OCI-LY7 (cell line): ENCODE measurements at regions not wholly inside any gene's neighbourhood (a gene's known extent, or its start where the extent isn't known, plus 50 kb on each side); places are given as distances from the start of the nearest gene placed in this dataset.

Source experiments
- BruUV-seq: library from RNA; stranded (reverse); fragments of 400-500 nt; replicated peaks from 2 replicates; lab custom pipeline; 2021; lab: Mats Ljungman, UMichigan
- CTCF ChIA-PET: fragments of 300-600 bp; sonication (Branson Sonifier 250); formaldehyde crosslinking; loops from one replicate; lab custom pipeline; 2022; ENCODE audit warnings: antibody characterized with exemption; ENCODE audit not compliant: unreplicated experiment; lab: Charles Lee
- POLR2A ChIA-PET: fragments of 300-600 bp; sonication (Branson Sonifier 250); formaldehyde crosslinking; loops from one replicate; lab custom pipeline; 2022; ENCODE audit warnings: antibody characterized with exemption; lab: Charles Lee
- DNase-seq: peaks from one replicate; pipeline ENCODE4 v3.0.0-alpha.2; 2015; ENCODE audit warnings: low spot score
- H2AFZ ChIP-seq: fragments of 200-600 bp; sonication (generic), shearing (Covaris generic); 2 replicates; pipeline ENCODE4 v1.6.1; 2014; ENCODE audit warnings: mild to moderate bottlenecking, antibody characterized with exemption, low read length, moderate library complexity
- H3K27ac ChIP-seq: fragments of 200-600 bp; sonication (generic); 2 replicates; pipeline ENCODE4 v1.5.1; 2014; ENCODE audit warnings: mixed run types, low read depth, mild to moderate bottlenecking, moderate library complexity, low read length, inconsistent platforms; ENCODE audit not compliant: poor library complexity, severe bottlenecking
- H3K36me3 ChIP-seq: fragments of 200-600 bp; sonication (generic); 2 replicates; pipeline ENCODE4 v1.6.1; 2014; ENCODE audit warnings: mild to moderate bottlenecking, antibody characterized with exemption, low read length, moderate library complexity, mixed read lengths; ENCODE audit not compliant: insufficient read depth
- H3K4me1 ChIP-seq: fragments of 200-600 bp; sonication (generic); 2 replicates; pipeline ENCODE4 v1.5.1; 2014; ENCODE audit warnings: mild to moderate bottlenecking, low read length; ENCODE audit not compliant: insufficient read depth, poor library complexity, severe bottlenecking
- H3K4me2 ChIP-seq: fragments of 200-600 bp; sonication (generic); 2 replicates; pipeline ENCODE4 v1.6.1; 2014; ENCODE audit warnings: mild to moderate bottlenecking, low read length
- H3K4me3 ChIP-seq: fragments of 200-600 bp; sonication (generic); 2 replicates; pipeline ENCODE4 v1.5.1; 2014; ENCODE audit warnings: mild to moderate bottlenecking, low read depth, low read length; ENCODE audit not compliant: poor library complexity, severe bottlenecking
- H3K79me2 ChIP-seq: fragments of 200-600 bp; sonication (generic); 2 replicates; pipeline ENCODE4 v1.6.1; 2016; ENCODE audit warnings: low read depth, mild to moderate bottlenecking, low read length, moderate library complexity, mixed read lengths; ENCODE audit not compliant: insufficient read depth
- H3K9me2 ChIP-seq: fragments of 200-600 bp; sonication (generic); 2 replicates; pipeline ENCODE4 v1.6.1; 2016; ENCODE audit warnings: mild to moderate bottlenecking, low read length, mixed read lengths; ENCODE audit not compliant: insufficient read depth
- H3K9me3 ChIP-seq: fragments of 200-600 bp; sonication (generic); 2 replicates; pipeline ENCODE4 v1.6.1; 2014; ENCODE audit warnings: mild to moderate bottlenecking, mixed run types, low read length, mixed read lengths
- H4K20me1 ChIP-seq: fragments of 200-600 bp; sonication (generic); 2 replicates; pipeline ENCODE4 v1.6.1; 2014; ENCODE audit warnings: mild to moderate bottlenecking, antibody characterized with exemption, low read length, moderate library complexity, mixed read lengths; ENCODE audit not compliant: insufficient read depth
- EZH2phosphoT487 ChIP-seq: fragments of 200-600 bp; sonication (generic); IDR thresholded peaks from 2 replicates; pipeline ENCODE4 v1.6.1; 2018; ENCODE audit warnings: low read depth, borderline replicate concordance, mild to moderate bottlenecking, mixed run types, antibody characterized with exemption, low read length, moderate library complexity, mixed read lengths
- intact Hi-C: fragments of 100-400 bp; cut with micrococcal nuclease; formaldehyde crosslinking; loops from one replicate; pipeline ENCODE4 v1.10.0; 2022; ENCODE audit not compliant: unreplicated experiment
- TF ChIP-seq, protein P1 (sequence below): fragments of 200-600 bp; sonication (generic); conservative IDR thresholded peaks from 2 replicates; pipeline ENCODE4 v1.5.1; 2014; ENCODE audit warnings: mild to moderate bottlenecking, antibody characterized with exemption, low read length, moderate library complexity, mixed read lengths

DNA sequence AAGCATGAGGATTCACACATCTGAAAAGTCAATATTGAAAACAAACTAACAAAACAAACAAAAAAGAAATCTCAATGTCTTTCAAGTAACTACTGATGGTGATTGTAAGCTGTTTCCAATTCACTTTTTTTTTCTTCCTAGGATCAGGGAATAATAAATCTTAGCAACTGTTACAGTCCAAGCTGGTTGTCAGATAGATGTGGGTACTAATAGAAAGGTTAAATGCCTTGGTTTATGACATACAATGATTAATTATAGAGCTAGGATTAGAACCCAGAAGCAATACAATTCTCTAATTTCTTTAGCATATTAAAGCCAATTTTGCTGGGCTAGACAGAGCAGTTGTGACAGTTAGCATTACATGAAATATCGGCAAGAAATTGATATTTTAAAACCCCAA, 1301.6 kb downstream of the EPHA7 start:
- no peaks in the 10 kb centered on the region for H3K9me3 ChIP-seq
- H3K9me2 ChIP-seq: no peaks in the 10 kb centered on the region
- H3K79me2 ChIP-seq: no peaks in the 10 kb centered on the region
- H3K27ac ChIP-seq: no peak overlapping the region
- no peaks in the 10 kb centered on the region for H3K36me3 ChIP-seq
- CTCF ChIA-PET: no interaction called here
- intact Hi-C loops: no loop called here
- no peaks in the 10 kb centered on the region for H3K4me1 ChIP-seq
- no peak for DNase-seq
- no peak overlapping the region for H2AFZ ChIP-seq
- H3K4me2 ChIP-seq: no peak overlapping the region
- no peak overlapping the region for H3K4me3 ChIP-seq
- TF ChIP-seq EZH2phosphoT487: no peak
- TF ChIP-seq, protein P1, sequence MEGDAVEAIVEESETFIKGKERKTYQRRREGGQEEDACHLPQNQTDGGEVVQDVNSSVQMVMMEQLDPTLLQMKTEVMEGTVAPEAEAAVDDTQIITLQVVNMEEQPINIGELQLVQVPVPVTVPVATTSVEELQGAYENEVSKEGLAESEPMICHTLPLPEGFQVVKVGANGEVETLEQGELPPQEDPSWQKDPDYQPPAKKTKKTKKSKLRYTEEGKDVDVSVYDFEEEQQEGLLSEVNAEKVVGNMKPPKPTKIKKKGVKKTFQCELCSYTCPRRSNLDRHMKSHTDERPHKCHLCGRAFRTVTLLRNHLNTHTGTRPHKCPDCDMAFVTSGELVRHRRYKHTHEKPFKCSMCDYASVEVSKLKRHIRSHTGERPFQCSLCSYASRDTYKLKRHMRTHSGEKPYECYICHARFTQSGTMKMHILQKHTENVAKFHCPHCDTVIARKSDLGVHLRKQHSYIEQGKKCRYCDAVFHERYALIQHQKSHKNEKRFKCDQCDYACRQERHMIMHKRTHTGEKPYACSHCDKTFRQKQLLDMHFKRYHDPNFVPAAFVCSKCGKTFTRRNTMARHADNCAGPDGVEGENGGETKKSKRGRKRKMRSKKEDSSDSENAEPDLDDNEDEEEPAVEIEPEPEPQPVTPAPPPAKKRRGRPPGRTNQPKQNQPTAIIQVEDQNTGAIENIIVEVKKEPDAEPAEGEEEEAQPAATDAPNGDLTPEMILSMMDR: no peak
- no TSS peak for BruUV-seq
- no peaks in the 10 kb centered on the region for H4K20me1 ChIP-seq
- POLR2A ChIA-PET: interaction anchor here (0.7 kb wide), 1 partner anchor 9 kb away, joined by 3 read pairs; no protein-coding TSS in a partner anchor

DNA sequence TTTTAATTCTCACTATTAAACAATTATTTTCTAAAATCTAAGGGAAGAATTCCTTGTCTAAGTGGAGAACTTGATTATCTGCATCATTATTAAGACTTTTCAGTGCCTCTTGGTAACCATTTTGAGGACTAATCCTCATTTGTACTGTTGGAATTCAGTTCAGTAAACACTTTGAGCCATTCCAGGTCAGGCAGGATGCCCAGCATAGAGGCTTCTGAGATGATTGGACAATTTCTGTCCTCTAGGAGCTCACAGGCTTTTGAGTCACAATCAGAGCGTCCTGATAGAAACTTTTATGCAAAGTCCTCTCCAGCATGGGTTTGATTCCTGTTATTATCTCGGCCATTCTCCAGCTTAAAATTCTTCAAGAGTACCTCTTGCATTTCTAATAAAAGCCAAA, 1304.6 kb downstream of the EPHA7 start:
- Histone ChIP-seq H3K9me2 (no peaks in the 10 kb centered on the region), H4K20me1 (no peaks in the 10 kb centered on the region), H3K4me3 (no peak overlapping the region), H3K36me3 (no peaks in the 10 kb centered on the region), H3K4me2 (no peak overlapping the region), H3K79me2 (no peaks in the 10 kb centered on the region), H3K4me1 (no peaks in the 10 kb centered on the region), H3K9me3 (no peaks in the 10 kb centered on the region), H3K27ac (no peak overlapping the region), H2AFZ (no peak overlapping the region)
- DNase-seq: no peak
- POLR2A ChIA-PET: interaction anchor here (0.6 kb wide), 1 partner anchor 203 kb away, joined by 3 read pairs; no protein-coding TSS in a partner anchor
- CTCF ChIA-PET: no interaction called here
- TF ChIP-seq, protein P1: no peak
- no peak for TF ChIP-seq EZH2phosphoT487
- intact Hi-C loops: no loop called here
- no TSS peak for BruUV-seq

DNA sequence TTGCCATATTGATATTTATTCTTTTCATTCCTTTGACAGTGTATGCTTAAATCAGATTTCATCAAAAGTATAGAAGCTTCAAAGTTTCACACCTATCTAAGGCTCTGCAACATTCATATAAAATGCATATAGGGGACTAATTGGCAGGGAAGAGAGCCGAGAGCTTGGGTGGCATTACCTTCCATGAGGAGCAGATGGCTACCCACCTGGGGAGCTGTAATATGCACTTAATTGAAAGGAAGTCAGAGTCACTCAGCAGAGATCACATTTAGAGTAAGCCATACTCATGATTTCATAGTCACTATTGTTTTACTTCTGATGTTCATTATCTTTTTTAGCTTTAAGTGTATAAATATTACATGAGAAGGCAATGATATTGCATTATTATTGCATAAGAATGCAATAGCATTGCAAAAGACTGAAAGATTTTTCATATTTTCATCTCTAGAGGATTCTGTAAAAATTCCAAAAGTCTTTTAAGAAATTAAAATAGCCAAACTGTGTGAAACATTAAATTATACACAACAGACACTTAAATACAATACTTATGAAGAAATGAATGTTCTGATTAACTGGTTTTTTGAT, 1305.2 kb downstream of the EPHA7 start:
- no peak for DNase-seq
- Histone ChIP-seq H3K9me2 (no peaks in the 10 kb centered on the region), H3K79me2 (no peaks in the 10 kb centered on the region), H3K27ac (no peak overlapping the region), H3K4me2 (no peak overlapping the region), H3K9me3 (no peaks in the 10 kb centered on the region), H3K4me3 (no peak overlapping the region), H3K36me3 (no peaks in the 10 kb centered on the region), H3K4me1 (no peaks in the 10 kb centered on the region), H2AFZ (no peak overlapping the region), H4K20me1 (no peaks in the 10 kb centered on the region)
- BruUV-seq: no TSS peak
- TF ChIP-seq, protein P1: no peak
- TF ChIP-seq EZH2phosphoT487: no peak
- ChIA-PET CTCF (no interaction called here), POLR2A (interaction anchor here (0.6 kb wide), 1 partner anchor 202 kb away, joined by 3 read pairs; no protein-coding TSS in a partner anchor)
- intact Hi-C loops: no loop called here
